ENCODE measurements at regions not wholly inside any gene's neighbourhood (a gene's known extent, or its start where the extent isn't known, plus 50 kb on each side); places are given as distances from the start of the nearest gene placed in this dataset.
A peak's percentile ranks its signal among the peaks of the same experiment; 100 is the strongest.
"Not testable (repeated sequence)": the region's sequence is repeated elsewhere in the genome, so short reads cannot be mapped to it uniquely, and the experiment has no call there.

DNA sequence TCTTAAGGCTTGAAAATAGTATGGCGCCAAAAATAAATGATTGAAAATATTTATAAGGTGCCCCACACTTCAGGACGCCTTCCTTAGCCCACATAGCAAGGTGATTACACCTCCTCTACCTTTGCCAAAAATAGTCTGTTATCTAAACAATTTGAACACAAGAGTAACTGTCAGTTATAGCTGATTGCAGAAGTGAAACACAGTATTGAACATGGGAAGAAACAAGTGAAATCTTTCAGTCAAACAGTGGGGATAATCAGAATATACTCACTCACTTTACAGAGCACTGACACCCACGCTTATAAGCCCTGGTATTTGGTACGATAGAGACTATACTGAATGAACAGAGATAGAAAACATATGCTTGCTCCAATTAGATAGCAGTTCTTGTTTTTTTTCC lies 203.1 kb downstream of the RAB38 start:
- DNase-seq (ENCODE audit: low spot score): no peak
- ATAC-seq: no peak

DNA sequence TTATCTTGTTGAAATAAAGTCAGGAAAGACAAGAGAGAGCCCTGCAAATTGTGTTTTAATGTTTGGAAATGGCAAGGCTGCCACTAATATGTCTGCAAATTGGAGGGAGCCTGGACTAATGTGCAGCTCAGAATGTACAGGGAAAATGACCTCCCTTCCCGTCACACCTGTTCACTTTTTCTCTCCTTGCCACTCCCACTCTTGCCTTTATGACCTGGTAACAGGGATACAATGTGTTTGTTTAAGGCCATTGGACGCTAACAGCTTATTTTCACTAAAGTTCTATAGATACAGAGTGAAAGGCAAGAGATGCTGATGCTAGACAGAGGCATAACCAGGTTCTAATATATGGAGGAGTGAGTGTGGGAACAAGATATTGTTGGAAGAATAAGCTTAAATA lies 203.9 kb downstream of the RAB38 start:
- ATAC-seq: no peak
- no peak for DNase-seq (ENCODE audit: low spot score)

DNA sequence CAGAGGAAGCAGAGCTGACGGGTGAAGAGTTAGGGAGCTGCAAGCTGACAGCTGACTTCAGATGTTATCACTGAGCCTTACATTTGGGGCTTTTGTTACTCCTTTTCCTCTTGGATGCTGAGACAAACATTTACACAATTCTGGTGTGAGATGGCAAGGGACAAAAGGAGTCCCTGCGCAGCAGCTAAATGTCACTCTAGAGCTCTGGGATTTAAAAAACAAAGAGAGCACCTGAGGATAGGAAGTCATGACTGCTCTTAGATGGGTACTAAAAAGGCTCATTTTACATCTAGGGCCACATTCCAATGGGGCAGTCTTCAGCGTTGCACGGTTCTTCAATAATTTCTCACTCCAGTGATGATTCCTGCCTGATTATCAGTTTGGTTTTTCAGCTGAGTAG lies 204.5 kb downstream of the RAB38 start:
- DNase-seq (ENCODE audit: low spot score) (no peak), ATAC-seq (no peak)

DNA sequence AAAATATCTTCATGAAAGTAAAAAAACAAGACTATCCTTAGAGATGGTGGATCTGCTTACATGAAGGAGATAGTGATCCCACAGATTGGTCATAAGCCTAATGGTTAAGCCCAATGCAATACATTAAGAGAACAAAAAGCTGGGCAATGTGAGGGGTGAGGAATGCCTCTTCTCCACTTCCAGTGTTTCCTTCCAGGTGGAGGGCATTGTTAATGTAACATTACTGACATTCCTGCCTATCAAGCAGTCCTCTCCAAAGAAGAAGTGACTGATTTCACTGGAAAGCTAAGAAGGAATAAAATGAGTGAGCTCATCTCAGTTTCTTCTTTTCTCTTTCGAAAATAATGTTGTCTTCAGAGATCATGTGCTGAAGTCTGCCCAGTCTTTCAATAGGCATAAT lies 207.8 kb downstream of the RAB38 start:
- ATAC-seq: no peak
- DNase-seq (ENCODE audit: low spot score): no peak

DNA sequence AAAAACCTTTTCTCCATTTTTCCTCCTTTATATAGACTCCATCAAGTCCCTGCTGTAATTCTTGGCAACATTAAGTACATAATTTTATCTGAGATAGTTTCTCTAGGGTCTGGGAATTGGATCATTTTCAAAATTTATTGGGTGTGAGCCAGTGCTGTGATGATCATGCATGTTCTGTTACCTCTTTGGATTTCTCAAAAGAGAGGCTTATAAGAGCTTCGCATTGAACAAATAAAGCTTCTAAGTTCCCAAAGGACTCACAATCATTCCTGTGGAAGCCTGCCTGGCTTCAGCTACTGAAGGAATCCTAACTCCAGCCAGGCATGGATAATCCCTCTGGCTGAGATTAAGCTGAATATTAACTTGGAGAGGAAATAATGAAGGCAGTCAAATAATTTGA lies 208.5 kb downstream of the RAB38 start:
- DNase-seq (ENCODE audit: low spot score) (no peak), ATAC-seq (no peak)

DNA sequence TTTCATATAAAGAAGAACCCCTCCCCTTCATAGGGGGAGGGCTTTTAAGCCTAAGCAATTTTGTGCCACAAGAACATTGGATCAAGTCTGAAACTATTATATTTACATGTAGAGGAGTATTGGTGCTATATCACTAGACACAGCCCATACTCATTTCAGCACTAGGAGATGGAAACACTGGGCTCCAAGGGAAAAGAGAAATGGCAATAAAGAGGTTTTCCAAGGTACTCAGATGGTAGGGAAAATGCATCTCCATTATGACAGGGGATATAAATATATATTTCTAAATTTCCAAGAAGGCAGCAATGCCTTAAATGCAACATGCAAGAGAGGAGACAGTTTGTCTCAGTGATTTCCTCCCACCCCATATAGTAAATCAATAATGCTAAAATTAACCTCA lies 209.0 kb downstream of the RAB38 start:
- no peak for DNase-seq (ENCODE audit: low spot score)
- no peak for ATAC-seq

DNA sequence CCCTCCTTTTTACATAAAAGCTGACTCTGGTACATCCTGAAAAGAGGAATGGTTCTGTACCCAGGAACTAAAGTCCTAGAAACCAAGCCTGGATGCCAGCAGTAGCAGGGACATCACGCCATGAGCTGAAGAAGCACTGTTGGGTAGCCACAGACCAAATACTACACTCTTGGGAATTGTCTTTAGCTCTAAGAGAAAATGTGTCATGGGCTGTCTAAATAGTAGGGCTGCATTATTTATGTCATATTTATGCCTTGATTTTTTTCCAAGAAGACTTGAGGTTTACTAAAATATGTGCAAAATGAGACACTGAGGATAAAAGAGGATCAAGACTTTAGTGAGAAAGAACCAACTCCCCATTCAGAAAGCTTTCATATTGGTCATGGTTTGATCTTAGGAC lies 213.6 kb downstream of the RAB38 start:
- DNase-seq (ENCODE audit: low spot score): no peak
- no peak for ATAC-seq

DNA sequence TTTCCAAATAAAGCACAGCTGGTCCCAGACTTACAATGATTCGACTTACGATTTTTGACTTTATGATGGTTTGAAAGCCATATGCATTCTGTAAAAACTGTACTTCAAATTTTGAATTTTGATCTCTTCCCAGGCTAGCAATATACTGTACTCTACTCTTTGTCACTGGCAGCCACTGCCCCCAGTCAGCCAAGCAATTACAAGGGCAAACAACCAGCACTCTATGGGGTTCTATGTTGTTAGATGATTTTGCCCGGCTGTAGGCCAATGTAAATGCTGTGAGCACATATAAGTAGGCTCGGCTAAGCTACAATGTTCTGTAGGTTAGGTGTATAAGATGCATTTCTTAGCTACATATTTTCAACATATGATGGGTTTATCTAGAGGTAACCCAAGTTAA lies 217.3 kb downstream of the RAB38 start:
- DNase-seq (ENCODE audit: low spot score): no peak
- ATAC-seq: no peak

DNA sequence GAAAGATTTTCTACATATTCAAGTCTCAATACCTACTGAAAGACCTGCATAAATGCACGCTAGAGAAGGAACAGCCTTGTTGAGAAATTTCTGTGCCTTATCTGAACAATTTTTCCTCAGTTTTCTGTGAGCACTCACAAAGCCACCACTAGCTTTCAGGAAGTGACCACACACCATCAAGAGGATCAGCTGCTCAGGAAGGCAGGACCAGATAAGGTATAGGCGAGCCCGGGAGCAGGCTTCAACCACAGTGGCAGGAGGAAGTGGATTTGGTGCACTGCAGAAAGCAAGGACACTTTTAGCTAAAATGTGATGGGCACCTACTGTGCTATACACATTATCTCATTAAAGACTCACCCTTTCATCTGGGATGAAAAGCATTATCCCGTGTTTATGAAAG lies 220.8 kb downstream of the RAB38 start:
- DNase-seq (ENCODE audit: low spot score) (no peak), ATAC-seq (no peak)

DNA sequence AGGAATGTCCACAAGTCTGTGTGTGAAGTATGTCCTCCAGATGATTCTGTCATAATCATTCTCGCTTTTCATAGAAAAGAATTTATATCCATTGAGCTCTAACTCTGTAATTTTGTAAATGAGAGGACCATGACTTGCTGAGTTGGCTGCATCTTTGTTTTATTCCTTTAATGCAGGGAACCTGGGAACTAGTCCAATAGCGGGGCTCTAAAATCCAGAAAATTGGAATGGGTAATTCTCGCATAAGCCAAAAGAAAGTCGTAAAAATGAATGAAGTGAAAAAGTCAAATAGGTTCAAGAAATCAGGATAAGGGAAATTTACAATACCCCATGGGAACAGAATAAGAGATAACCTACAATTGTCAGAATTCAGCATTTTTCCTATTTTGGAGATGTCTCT lies 232.5 kb downstream of the RAB38 start:
- ATAC-seq: no peak

DNA sequence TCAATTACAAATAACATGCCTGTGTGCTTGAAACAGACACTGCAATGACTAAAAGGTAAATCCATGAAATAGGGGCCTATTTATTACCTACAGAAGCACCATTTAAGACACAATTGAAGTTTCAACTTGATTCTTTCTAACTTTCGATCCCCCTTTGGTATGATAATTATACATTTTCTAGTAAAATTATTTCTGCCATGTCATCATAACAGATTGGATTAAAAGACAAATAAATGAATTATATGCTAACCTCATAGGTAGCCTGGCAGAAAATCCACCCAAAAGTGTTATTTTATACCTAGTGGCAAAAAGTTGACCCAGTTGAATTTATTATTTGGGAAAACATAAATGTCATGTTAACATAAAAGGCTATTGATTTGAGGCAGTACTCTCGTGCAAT lies 241.1 kb downstream of the RAB38 start:
- DNase-seq (ENCODE audit: low spot score) (no peak), ATAC-seq (no peak)

More for the DNA sequence above, 232.5 kb downstream of the RAB38 start:
- no peak for DNase-seq (ENCODE audit: low spot score)

DNA sequence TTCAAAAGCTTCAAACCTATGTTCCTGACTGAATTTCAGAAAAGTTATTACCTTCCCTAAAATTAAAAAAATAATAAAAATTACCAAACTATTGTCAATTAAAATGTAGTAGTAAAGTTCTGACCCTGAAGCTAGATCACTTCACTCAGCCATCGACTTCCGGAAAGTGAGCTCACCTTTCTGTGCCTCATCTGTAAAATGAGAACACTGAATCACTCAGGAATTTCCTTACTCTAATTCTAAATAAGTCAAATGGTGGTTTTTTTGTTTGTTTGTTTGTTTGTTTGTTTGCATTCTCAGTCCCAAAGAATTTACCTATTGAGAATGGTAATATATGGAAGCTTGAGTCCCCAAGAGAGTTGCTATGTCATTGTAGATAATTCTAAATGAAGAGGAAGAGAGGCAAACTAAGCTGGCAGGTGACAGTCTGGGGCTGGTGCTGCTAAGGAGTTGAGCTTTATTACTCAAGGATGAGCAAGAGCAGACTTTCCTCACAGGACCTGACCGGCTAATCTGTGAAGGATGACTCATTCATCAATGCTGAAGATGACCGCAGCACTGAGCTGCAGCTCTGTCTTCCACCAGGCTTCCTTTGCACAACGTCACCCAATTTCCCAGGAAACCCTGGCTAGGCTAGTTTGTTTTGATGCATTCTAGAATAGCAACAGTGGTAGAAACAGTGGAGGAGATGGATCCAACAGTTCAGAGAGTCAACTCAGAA lies 248.8 kb downstream of the RAB38 start:
- ATAC-seq: no peak
- no peak for DNase-seq (ENCODE audit: low spot score)

DNA sequence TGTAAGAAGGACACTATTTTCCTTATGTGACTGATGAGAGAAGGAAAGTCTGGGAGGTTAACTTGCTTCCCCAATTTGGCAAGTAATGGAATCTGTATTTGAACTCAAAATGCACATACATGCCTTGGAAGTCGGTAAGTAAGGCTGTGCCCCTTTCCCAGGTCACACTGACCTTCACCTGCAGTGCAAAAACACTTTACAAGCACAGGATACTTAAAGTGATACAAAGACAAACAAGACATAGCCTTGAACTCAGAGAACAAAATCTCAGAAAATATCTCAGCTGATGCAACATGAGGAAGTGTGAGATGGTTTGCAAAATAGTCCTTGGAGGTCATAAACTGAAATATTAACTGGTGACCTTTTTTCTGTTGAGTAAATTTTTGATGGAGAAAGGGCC lies 251.1 kb downstream of the RAB38 start:
- DNase-seq (ENCODE audit: low spot score) (no peak), ATAC-seq (no peak)

DNA sequence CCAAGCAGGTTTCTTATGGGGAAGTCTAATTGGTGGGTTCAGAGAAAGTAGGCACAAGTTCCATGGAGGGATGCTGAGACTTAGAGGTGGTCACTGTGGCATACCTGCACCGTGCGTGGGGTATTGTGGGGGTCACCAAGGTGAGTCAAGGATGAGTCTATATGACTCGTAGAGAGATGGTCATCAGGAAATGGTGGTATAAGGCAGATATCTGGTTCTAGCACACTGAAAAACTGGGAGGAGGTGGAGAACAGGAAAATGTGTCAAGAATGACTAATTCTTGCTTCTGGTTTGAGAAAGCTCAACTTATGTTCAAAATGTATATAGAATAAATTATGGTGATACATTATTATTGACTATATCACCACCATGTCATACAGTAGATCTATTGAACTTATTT lies 258.1 kb downstream of the RAB38 start:
- no peak for DNase-seq (ENCODE audit: low spot score)
- no peak for ATAC-seq

DNA sequence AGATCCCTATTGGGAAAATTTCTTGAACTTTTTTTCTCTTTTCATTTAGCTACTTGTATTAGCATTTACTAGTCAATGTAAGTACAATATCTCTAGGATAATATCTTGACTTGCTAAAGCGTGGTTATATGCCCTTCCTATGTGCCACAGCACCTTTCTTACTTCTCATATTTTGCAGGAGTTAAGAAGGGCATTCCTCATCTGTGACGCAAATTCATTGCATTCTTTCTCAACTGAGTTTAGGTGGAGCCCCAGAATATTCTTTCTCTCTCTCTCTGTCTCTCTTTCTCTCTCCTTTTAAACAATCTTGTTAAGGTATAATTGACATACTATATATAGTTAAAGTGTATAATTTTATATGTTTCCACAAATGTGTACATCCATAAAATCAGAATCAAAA lies 266.1 kb downstream of the RAB38 start:
- DNase-seq (ENCODE audit: low spot score) (no peak), ATAC-seq (no peak)

DNA sequence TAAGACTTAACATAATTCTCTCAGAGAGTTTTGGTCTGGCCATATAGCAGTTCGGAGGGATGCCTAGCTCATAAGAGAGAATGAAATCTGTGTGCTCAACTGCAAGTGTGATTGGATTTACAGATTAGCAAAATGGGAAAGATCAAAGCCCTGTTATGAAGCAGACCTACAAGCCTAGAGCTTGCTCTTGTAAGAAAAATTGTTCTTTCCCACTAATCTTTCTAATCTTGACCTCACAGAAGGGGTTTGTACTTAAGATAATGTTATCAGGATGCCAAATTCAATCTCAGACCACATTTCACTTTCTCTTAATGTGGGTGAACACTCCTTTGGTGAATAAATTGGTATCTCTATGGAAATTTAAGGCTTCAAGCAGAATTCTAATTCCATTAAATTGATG lies 267.2 kb downstream of the RAB38 start:
- DNase-seq (ENCODE audit: low spot score): no peak
- ATAC-seq: no peak

DNA sequence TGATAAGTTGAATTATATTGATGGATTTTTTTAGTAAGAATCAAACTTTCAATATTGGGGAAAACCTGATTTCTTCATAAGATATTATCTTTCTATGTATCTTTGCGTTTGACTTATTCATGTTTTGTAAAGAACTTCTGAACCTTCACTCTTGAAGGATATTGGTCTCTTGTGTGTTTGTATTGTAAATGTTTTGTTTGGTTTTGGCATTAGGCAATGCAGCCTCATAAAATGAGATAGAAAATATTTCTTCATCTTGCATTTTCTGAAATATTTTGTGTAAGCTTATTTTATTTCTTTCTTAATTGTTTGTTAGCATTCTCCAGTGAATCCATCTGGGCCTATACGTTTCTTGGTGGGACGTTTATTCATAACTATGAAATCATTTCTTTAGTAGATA lies 271.9 kb downstream of the RAB38 start:
- no peak for ATAC-seq
- DNase-seq (ENCODE audit: low spot score): no peak

DNA sequence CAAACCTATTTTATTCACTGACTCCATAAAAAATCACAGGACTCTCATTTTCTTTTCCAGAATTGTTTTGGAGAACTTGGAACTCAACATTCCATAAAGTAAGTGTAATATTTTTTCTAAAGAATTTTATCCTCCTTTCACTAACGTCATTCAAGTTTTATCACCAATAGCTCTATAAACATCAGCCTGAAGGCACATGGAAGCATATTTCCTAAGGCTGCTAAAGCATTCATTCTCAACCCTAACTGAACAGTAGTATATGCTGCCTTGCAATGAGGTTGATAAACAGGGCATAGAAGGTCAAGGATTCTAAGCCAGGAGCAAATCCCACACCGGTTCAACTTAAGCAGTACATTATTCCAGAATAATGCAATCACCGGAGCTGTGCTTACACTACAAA lies 273.9 kb downstream of the RAB38 start:
- ATAC-seq (no peak), DNase-seq (ENCODE audit: low spot score) (no peak)

DNA sequence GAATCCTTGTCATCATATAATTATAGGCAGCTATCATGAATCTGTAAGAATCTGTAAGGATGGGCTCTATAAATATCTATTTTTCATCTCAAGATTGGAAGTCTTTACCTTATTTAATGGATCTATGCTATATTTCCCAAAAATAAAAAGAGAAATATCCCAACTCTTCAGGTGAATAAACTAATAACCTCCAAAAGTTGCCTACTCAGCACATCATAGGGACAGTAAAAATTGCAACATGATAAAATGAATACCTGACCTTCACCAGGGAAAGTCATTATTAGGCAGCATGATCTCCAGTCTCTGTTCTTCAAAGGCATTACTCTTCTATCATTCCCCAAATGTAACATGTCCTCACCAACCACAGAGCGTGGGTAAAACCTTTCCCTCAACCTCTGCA lies 277.3 kb downstream of the RAB38 start:
- no peak for ATAC-seq
- no peak for DNase-seq (ENCODE audit: low spot score)

DNA sequence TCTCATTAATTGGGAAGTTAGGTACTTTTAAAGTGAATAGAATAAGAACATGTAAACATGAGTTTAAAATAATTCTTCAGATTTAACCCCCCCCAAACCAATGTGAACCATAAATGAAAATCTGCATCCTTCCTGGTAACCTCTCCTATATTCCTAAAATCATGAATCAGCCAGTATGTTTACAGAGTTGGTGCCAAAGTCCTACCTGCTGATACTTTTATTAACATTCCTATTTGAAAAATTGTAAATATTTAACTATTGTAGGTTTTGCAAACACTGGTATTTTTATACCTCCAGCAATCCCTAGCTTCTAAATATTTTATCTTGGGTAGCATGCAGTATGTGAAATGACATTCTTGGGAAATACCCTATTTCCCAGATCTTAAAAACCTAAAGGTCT lies 278.2 kb downstream of the RAB38 start:
- DNase-seq (ENCODE audit: low spot score) (no peak), ATAC-seq (peak; percentile 41)

DNA sequence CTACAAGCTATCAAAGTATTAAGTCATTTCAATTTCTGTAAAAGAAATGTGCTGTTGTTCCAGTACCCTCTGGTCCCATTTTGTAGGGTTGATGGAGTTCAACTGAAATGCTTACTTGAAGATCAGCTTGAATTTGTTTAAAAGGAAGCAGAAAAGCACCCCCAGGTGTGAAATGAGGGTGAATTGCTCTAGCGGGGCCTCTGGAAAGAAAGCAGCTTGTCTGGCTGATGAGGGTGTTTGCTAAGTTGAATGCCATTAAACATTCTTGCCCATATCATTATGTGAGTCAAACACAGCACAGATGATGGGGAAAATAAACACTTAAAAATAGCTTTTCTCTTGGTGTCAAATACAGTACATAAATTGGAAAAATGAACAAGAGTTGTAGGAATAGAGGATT lies 280.3 kb downstream of the RAB38 start:
- ATAC-seq (no peak), DNase-seq (ENCODE audit: low spot score) (no peak)

DNA sequence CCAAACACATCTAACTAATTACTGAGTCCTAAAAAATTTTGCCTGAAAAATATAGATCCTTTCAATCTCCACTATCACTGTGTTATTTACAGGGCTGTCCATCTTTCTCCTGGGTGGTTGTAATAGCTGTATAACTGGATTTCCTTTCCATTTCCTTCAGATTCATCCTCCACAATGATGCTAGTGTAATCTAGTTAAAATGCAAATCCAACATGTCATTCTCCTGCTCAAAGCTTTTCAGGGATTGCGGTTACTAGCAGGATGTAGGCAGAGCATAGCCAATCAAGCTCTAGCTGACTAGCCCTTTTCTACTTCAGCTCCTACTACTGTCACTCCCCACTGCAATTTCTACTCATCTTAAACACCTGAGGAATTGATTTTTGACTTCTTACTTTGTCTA lies 283.0 kb downstream of the RAB38 start:
- no peak for DNase-seq (ENCODE audit: low spot score)
- ATAC-seq: no peak

DNA sequence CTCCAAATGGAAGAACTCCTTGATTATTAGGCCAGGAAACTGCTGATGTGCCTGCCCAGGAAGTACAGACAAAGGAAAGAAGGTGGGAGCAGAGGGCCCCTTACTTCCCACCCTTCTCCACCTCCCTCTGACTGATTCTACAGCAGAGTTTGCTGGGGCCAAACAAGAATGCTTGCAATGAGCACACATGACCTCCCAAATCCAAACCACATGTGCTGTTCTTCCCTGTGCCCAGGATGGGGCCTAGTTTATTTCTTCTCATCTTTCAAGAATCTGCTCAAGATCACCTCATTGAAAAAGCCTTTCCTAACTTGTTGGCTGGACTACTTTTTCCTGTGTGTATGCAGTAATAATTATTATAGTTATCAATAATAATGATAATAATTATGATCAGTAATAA lies 286.1 kb downstream of the RAB38 start:
- DNase-seq (ENCODE audit: low spot score) (no peak), ATAC-seq (no peak)

DNA sequence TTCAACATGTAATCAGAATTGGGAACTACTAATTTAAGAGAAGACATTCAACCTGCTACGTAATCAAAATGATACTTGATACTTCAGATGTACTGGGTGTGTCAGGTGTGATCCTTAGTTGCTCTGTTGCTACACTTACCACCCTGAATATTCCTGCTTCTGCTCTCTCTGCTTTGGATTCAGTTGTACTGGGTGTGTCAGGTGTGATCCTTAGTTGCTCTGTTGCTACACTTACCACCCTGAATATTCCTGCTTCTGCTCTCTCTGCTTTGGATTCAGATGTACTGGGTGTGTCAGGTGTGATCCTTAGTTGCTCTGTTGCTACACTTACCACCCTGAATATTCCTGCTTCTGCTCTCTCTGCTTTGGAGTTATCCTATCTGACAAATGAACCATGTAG lies 290.2 kb downstream of the RAB38 start:
- DNase-seq (ENCODE audit: low spot score); ATAC-seq: not testable (repeated sequence)
